Glomerular visceral epithelial cell (primary cell): ENCODE measurements at regions not wholly inside any gene's neighbourhood (a gene's known extent, or its start where the extent isn't known, plus 50 kb on each side); places are given as distances from the start of the nearest gene placed in this dataset.
"Not testable (repeated sequence)": the region's sequence is repeated elsewhere in the genome, so short reads cannot be mapped to it uniquely, and the experiment has no call there.

ENCODE experiments used
- DNase-seq: peaks from one replicate; pipeline ENCODE4 v3.0.0-alpha.2; 2016; ENCODE audit errors: extremely low spot score

DNA sequence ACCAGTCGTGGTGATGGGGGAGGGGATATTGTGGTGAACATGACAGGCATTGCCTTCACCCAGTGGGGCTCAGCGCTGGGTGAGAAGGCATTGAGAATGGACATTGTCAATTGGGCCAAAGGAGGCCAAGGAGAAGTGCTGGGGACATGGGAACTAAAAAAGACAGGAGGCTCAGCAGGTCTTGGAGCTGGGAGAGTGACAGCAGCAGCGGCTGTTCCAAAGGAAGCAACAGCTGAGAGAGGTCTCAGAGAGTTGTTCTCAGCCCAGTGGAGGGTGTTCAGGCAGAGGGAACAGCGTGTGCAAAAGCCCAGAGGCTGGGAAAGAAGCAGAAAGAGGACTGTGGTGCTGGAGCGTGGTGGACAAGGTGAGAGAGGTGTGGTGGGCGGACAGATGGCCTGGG is 56.6 kb upstream of the ASNS start:
- not testable (repeated sequence) for DNase-seq

DNA sequence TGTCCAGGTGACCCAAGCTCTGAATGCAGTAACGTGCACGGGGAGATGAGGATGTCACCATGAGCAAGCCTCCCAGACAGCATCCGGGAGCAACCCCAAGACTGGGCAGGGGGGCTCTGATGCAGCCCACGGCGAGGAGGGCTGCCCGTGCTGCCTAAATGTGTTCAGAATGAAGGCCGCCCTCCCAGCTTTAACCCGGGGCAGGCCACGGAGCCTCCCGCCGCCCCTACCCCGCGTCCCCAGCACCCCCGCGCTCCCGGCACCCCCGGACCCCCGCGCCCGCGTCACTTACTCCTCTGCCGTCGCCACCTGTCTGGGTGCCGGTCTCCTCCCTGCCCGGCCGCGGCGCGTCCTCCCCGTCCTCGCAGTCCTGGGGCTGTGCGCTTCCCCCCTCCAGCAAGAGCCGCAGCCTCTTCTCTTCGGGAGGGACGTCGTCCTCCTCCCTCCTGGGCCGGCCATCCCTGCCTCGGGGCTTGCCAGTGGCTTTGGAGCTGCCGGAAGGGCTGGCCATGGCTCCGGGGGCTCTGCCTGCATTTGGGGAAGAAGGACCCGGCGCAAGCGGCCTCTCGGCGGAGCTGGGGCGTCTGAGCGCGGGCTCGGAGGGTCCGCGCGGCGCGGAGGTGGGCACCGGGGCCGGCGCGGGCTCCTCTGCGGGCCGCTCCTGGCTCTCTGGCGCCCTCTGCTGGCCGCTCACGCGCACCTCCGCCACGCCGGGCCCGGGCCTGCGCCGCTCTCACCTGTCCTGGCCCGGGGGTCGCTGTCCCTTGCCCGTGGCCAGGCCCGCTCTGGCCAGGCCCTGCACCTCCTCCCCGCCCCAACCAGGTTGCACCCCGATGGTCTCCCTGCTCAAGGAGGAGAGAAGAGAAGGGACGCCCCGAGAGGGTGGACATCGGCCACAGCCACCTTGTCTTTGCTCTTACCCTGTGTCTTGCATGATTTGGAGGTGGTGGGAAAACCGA is 55.9 kb upstream of the ASNS start:
- peak; percentile 49 for DNase-seq
